ENCODE measurements at regions not wholly inside any gene's neighbourhood (a gene's known extent, or its start where the extent isn't known, plus 50 kb on each side); places are given as distances from the start of the nearest gene placed in this dataset.

GRCh38 chr21:28431527-28432200 is 561.0 kb downstream of the LTN1 start:
- TF ChIP-seq GABPB1 (CRISPR knock-in tag; IDR thresholded peaks at IDR 0.05) (no peak), SP1 (CRISPR knock-in tag; conservative IDR thresholded peaks at IDR 0.05) (no peak)
- TF ChIP-seq, protein P1, sequence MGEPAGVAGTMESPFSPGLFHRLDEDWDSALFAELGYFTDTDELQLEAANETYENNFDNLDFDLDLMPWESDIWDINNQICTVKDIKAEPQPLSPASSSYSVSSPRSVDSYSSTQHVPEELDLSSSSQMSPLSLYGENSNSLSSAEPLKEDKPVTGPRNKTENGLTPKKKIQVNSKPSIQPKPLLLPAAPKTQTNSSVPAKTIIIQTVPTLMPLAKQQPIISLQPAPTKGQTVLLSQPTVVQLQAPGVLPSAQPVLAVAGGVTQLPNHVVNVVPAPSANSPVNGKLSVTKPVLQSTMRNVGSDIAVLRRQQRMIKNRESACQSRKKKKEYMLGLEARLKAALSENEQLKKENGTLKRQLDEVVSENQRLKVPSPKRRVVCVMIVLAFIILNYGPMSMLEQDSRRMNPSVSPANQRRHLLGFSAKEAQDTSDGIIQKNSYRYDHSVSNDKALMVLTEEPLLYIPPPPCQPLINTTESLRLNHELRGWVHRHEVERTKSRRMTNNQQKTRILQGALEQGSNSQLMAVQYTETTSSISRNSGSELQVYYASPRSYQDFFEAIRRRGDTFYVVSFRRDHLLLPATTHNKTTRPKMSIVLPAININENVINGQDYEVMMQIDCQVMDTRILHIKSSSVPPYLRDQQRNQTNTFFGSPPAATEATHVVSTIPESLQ (CRISPR knock-in tag; IDR thresholded peaks at IDR 0.05), result no peak
- no peak for ATAC-seq
- no peak overlapping the region for H3K4me3 Mint-ChIP-seq
- H3K27me3 Mint-ChIP-seq (ENCODE audit: low read depth), result no peaks in the 10 kb centered on the region
- H3K27ac Mint-ChIP-seq, result no peak overlapping the region
- no peak for DNase-seq (ENCODE audit: low spot score)
- CTCF ChIA-PET, result no interaction called here
- H3K9me3 Mint-ChIP-seq, result peaks cover 4% of the 10 kb centered on the region; the same call in 1 of the 2 replicates
- H3K36me3 Mint-ChIP-seq, result no peaks in the 10 kb centered on the region
- no peaks in the 10 kb centered on the region for H3K4me1 Mint-ChIP-seq
- POLR2A ChIA-PET, result no interaction called here

GRCh38 chr21:28431022-28431421 is 561.7 kb downstream of the LTN1 start:
- POLR2A ChIA-PET, result no interaction called here
- peaks cover 4% of the 10 kb centered on the region; the same call in 1 of the 2 replicates for H3K9me3 Mint-ChIP-seq
- H3K4me1 Mint-ChIP-seq, result no peaks in the 10 kb centered on the region
- CTCF ChIA-PET, result no interaction called here
- no peak for DNase-seq (ENCODE audit: low spot score)
- no peak for TF ChIP-seq E2F5 (CRISPR knock-in tag; IDR thresholded peaks at IDR 0.05)
- no peak for TF ChIP-seq GABPB1 (CRISPR knock-in tag; IDR thresholded peaks at IDR 0.05)
- no peak for TF ChIP-seq USF1 (CRISPR knock-in tag; IDR thresholded peaks at IDR 0.05)
- ATAC-seq, result no peak
- no peak overlapping the region for H3K4me3 Mint-ChIP-seq
- no peaks in the 10 kb centered on the region for H3K36me3 Mint-ChIP-seq
- H3K27ac Mint-ChIP-seq, result no peak overlapping the region
- no peaks in the 10 kb centered on the region for H3K27me3 Mint-ChIP-seq (ENCODE audit: low read depth)

- Mint-ChIP-seq H3K27ac (no peak overlapping the region), H3K27me3 (ENCODE audit: low read depth) (no peaks in the 10 kb centered on the region), H3K9me3 (peaks cover 4% of the 10 kb centered on the region; the same call in 1 of the 2 replicates), H3K4me1 (no peaks in the 10 kb centered on the region), H3K4me3 (no peak overlapping the region), H3K36me3 (no peaks in the 10 kb centered on the region)
- DNase-seq (ENCODE audit: low spot score) (no peak), ATAC-seq (no peak)
- no peak for TF ChIP-seq ZNF416 (CRISPR knock-in tag; IDR thresholded peaks at IDR 0.05)
- ChIA-PET POLR2A (no interaction called here), CTCF (interaction anchor here (0.6 kb wide), 1 partner anchor 56 kb away, joined by 3 read pairs; no protein-coding TSS in a partner anchor)
Measured at GRCh38 chr21:28429161-28429560, 563.5 kb downstream of the LTN1 start.

- Mint-ChIP-seq H3K4me1 (no peaks in the 10 kb centered on the region), H3K27ac (no peak overlapping the region), H3K27me3 (ENCODE audit: low read depth) (no peaks in the 10 kb centered on the region), H3K4me3 (no peak overlapping the region), H3K9me3 (peaks cover 4% of the 10 kb centered on the region; the same call in 1 of the 2 replicates), H3K36me3 (no peaks in the 10 kb centered on the region)
- CTCF ChIA-PET, result no interaction called here
- DNase-seq (ENCODE audit: low spot score) (no peak), ATAC-seq (no peak)
- POLR2A ChIA-PET, result interaction anchor here (0.6 kb wide), 1 partner anchor 303 kb away, joined by 3 read pairs; no protein-coding TSS in a partner anchor
- no peak for TF ChIP-seq SOX15 (CRISPR knock-in tag; IDR thresholded peaks at IDR 0.05)
- no peak for TF ChIP-seq ELF4 (CRISPR knock-in tag; IDR thresholded peaks at IDR 0.05; ENCODE audit: low read depth)
- TF ChIP-seq ZNF416 (CRISPR knock-in tag; IDR thresholded peaks at IDR 0.05), result no peak
- TF ChIP-seq, protein P2, sequence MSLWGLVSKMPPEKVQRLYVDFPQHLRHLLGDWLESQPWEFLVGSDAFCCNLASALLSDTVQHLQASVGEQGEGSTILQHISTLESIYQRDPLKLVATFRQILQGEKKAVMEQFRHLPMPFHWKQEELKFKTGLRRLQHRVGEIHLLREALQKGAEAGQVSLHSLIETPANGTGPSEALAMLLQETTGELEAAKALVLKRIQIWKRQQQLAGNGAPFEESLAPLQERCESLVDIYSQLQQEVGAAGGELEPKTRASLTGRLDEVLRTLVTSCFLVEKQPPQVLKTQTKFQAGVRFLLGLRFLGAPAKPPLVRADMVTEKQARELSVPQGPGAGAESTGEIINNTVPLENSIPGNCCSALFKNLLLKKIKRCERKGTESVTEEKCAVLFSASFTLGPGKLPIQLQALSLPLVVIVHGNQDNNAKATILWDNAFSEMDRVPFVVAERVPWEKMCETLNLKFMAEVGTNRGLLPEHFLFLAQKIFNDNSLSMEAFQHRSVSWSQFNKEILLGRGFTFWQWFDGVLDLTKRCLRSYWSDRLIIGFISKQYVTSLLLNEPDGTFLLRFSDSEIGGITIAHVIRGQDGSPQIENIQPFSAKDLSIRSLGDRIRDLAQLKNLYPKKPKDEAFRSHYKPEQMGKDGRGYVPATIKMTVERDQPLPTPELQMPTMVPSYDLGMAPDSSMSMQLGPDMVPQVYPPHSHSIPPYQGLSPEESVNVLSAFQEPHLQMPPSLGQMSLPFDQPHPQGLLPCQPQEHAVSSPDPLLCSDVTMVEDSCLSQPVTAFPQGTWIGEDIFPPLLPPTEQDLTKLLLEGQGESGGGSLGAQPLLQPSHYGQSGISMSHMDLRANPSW (CRISPR knock-in tag; conservative IDR thresholded peaks at IDR 0.05; ENCODE audit: low read depth), result no peak
- no peak for TF ChIP-seq JAZF1 (CRISPR knock-in tag; IDR thresholded peaks at IDR 0.05)
- TF ChIP-seq TP53 (CRISPR knock-in tag; IDR thresholded peaks at IDR 0.05), result no peak
- no peak for TF ChIP-seq ZNF232 (CRISPR knock-in tag; IDR thresholded peaks at IDR 0.05)
- TF ChIP-seq, protein P1 (CRISPR knock-in tag; IDR thresholded peaks at IDR 0.05), result no peak
Measured at GRCh38 chr21:28427394-28428022, 565.2 kb downstream of the LTN1 start.
